Medulla oblongata (tissue), 1 donor: ENCODE measurements at regions not wholly inside any gene's neighbourhood (a gene's known extent, or its start where the extent isn't known, plus 50 kb on each side); places are given as distances from the start of the nearest gene placed in this dataset.

Experiments
- DNase-seq: peaks from one replicate; pipeline ENCODE4 v3.0.0-alpha.2; 2015; ENCODE audit errors: extremely low spot score

DNA sequence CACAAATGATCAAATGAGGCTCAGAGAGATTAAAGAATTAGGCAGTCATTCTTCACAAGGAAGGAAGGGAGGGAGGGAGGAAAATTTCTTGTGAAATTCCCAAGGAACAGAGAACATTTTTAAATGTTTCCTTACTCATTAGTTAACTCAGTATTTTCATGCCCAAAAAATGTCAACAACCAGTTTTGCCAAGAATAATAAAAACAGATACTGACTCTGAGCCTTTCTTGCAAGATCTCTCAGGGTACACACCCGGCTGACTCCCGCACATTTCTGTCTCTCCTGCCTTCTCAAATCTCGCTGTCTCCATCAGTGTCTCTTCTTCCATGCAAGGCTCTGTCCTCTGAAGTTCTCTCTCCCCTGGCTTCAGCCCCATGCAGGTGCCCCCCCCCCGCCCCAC, 265.9 kb downstream of the TJP1 start:
- DNase-seq = no peak

- no peak for DNase-seq
These were observed 267.7 kb downstream of the TJP1 start for GRCh38 chr15:29554531-29554930.

DNA sequence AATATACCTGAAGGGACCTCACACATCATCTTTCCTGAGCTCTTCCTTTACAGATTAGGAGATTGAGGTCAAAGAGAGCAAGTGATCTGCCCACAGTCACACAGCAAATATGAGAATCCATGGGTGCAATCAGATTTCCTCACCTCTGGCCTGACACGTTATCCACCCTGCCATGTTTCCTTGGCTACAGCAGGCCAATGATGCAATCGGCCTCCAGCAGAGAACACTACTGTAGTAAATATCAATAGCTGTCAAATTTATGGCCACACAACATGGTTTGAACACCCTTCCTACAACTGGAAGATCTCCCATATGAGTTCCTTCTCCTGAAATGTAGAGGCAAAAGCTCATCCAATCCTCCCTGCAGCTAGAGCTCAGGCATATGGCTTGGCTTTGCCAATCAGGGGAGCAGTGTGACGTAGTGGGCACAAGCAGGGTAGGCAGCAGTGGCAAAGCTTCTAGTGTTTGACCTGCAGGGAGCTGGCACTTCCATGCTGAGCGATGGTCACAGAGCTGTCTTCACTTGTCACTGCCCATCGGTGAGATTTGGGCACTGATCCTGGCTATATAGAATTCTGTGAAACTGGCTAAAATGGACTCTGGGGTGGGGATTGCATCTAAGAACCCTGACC, 271.3 kb downstream of the TJP1 start:
- no peak for DNase-seq

- no peak for DNase-seq
These were observed 274.3 kb downstream of the TJP1 start for GRCh38 chr15:29548006-29548405.

DNA sequence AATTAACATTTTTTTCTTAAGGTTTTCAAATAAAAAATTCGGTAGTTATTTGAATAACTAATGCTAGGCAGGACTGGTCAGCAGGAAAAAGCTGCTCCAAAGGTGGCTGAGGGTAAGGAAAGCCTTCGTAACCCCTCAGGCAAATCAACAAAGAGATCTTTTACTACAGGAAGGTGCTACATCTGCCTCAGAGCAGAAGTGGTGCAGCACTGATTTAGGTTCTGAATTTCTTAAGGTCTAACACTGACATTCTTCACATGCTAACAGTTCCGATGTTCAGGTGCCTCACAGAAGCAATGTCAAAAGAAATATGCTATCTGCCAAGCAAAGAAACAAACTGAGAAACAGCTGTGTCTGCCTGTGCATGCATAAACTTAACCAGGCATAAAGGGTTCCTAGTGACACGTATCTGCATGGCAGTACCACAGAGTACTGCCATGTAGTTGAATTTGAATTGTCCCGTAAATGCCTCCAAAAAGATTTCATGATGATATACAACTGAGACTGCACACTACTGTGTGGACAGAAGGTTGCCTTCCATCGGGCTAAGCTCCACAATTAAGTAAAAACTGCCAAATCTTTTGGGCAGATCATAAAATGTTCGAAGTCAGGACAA, 275.0 kb upstream of the NSMCE3 start:
- no peak for DNase-seq

GRCh38 chr15:29542994-29543393, 273.4 kb upstream of the NSMCE3 start:
- DNase-seq = no peak

DNA sequence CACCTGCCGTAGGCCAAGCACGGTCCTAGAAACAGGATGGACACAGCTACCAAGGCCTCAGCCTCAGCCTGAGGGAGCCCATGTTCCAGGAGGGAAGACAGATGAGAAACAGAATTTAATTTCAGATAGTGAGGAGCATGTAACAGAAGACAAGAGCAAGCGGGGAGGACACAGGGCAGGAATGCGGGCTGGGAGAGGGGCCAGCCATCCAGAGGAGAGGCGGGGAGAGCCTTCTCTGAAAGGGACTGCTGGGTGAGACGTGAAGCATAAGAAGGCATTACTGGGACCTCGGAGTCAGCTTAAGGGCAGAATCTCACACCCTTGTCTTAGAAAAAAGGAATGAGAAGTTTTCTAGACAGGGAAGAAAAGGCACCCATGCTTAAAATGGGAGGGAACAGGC, 271.7 kb upstream of the NSMCE3 start:
- DNase-seq = no peak

GRCh38 chr15:29540479-29540878, 270.9 kb upstream of the NSMCE3 start:
- DNase-seq = no peak

- no peak for DNase-seq
These were observed 270.1 kb upstream of the NSMCE3 start for GRCh38 chr15:29539736-29540135.

GRCh38 chr15:29538044-29538443, 268.4 kb upstream of the NSMCE3 start:
- peak; percentile 24 for DNase-seq

- no peak for DNase-seq
These were observed 266.3 kb upstream of the NSMCE3 start for GRCh38 chr15:29535952-29536351.

- DNase-seq = no peak
These were observed 264.8 kb upstream of the NSMCE3 start for GRCh38 chr15:29534378-29534777.

DNA sequence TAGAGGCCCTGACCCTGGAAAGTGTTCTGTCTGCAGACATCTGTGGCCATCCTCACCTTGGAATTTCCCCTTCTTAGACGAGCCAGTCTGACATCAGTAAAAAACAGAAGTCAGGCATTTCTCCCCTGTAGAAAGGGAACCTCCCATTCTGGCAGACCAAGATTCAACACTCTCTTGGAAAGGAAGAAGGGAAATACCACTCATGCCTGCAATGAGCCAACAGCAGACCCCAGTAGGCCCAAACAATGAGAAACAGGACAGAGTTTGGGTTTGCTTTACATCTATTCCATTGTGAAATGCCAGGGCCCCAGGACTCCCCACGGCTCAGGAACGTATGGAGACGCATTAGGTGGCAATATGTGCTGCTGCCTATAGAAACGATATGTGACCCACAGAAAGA, 264.0 kb upstream of the NSMCE3 start:
- no peak for DNase-seq

GRCh38 chr15:29532296-29532695, 262.7 kb upstream of the NSMCE3 start:
- DNase-seq = no peak

DNA sequence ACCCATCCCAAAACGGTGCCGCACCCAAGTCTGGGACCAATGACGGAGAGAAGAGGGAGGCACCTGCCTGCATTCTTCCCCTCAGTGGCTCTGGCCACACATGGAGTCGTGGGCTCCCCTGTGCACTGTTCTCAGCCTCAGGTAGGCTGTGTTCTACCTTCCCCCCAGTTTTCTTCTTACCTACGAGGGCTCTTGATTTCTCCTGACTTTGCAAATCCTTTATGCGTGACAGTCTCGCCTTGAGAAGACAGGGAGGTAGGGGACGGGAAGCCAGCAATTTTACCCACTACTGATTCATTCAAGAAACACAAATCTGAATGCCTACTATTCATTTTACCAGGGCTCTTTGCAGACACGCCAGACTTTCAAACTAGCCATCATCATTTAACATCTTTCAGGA, 261.3 kb upstream of the NSMCE3 start:
- DNase-seq = no peak

- DNase-seq = no peak
These were observed 259.4 kb upstream of the NSMCE3 start for GRCh38 chr15:29529043-29529442.

GRCh38 chr15:29528276-29528675, 258.7 kb upstream of the NSMCE3 start:
- no peak for DNase-seq

DNA sequence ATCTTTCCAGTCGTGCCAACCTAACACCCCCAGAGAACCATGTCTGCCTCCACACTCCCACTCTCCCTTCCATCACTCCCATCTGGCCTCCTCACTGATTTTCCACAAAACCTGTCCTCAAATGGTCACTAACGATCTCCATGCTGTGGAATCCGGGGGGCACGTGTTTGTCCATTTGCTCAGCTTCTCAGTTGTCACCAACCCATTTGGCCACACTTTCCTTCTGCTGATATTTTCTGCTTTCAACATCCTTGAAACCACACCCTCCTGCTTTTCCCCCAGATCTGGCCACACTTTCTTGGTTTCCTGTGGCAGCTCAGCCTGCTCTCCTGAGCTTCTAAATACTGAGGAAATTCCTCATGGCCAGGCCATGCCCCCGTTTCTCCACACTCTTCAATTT, 257.2 kb upstream of the NSMCE3 start:
- no peak for DNase-seq

- no peak for DNase-seq
These were observed 253.0 kb upstream of the NSMCE3 start for GRCh38 chr15:29522373-29523276.

DNA sequence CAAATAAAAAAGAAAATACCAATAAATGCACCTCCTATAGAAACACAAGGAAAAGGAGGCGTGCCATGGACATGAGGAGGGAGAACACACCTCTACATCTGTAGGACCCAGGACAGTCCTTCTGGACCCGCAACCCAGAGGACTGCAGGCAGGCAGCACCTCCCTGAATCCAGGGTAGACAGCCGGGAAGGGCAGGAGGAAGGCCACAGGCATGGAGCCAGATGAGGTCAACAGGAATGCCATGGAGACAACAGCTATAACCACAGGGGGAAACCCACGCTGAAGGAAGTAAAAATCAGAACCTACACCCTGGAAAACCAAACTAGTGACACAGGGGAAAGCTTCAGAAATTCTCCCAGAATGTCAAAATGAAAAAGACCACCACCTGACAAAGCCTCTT, 248.8 kb upstream of the NSMCE3 start:
- no peak for DNase-seq

DNA sequence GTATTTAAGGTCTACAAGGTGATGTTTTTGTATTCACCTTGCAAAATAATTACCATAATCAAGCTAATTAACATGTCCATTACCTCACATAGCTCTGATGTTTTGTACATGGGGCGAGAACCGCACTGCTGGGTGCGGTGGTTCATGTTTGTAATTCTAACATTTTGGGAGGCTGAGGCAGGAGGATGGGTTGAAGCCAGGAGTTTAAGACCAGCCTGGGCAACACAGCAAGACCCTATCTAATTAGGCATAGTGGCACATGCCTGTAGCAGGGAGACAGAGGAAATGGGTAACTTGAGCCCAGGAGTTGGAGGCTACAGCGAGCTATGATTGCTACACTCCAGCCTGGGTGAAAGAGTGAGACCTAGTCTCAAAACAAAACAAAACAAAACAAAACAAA, 248.2 kb upstream of the NSMCE3 start:
- DNase-seq = no peak

- DNase-seq = no peak
These were observed 247.3 kb upstream of the NSMCE3 start for GRCh38 chr15:29516929-29517328.

DNA sequence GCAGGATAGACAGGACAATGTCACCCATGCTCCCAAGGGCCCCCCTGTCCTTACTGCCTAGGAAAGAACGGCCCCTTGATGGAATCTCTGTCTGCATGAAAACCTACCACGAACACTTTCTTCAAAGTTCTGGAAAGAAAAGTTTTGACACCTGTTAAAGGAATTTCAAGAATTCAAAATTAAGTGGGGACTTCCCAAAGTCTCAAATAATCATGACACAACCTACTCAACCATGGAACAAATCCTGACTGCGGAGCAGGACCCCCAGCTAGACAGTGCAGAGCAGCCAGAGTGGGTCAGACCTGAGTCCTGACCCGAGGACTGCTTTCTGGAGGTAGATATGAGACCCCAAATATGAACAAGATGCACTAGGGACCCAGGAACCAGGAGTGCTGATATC, 245.3 kb upstream of the NSMCE3 start:
- DNase-seq = no peak
